Panc1 (cell line): ENCODE measurements at regions not wholly inside any gene's neighbourhood (a gene's known extent, or its start where the extent isn't known, plus 50 kb on each side); places are given as distances from the start of the nearest gene placed in this dataset.

Experiments used
- ATAC-seq: fragments of 200-7000 bp; cut with Tn5 transposase; 2 replicates; pipeline ENCODE4 v1.9.1; 2020; ENCODE audit warnings: mild to moderate bottlenecking, moderate library complexity
- BruUV-seq: library from RNA; stranded (reverse); fragments of 400-500 nt; replicated peaks from 2 replicates; lab custom pipeline; 2021; lab: Mats Ljungman, UMichigan
- CTCF ChIA-PET: fragments of 300-600 bp; sonication (Branson Sonifier 250); formaldehyde crosslinking; loops from one replicate; lab custom pipeline; 2022; ENCODE audit warnings: antibody characterized with exemption; lab: Charles Lee
- POLR2A ChIA-PET: fragments of 300-600 bp; sonication (Branson Sonifier 250); formaldehyde crosslinking; loops from one replicate; lab custom pipeline; 2022; ENCODE audit warnings: antibody characterized with exemption; lab: Charles Lee
- DNase-seq: peaks from one replicate; pipeline ENCODE4 v3.0.0-alpha.2; 2010; ENCODE audit warnings: low read depth, low spot score
- H3K27ac ChIP-seq: 2 replicates; pipeline ENCODE4 v1.5.1; 2011; ENCODE audit warnings: mild to moderate bottlenecking, low read length, inconsistent platforms
- H3K27me3 ChIP-seq: fragments of 200-500 bp; sonication (Bioruptor generic); 2 replicates; pipeline ENCODE4 v1.6.0; 2014; ENCODE audit warnings: low read length, inconsistent platforms; ENCODE audit not compliant: control insufficient read depth, insufficient read depth
- H3K36me3 ChIP-seq: fragments of 200-500 bp; sonication (Bioruptor generic); 2 replicates; pipeline ENCODE4 v1.5.1; 2014; ENCODE audit warnings: inconsistent platforms, mild to moderate bottlenecking, low read length, moderate library complexity; ENCODE audit not compliant: control insufficient read depth, insufficient read depth
- H3K4me1 ChIP-seq: 2 replicates; pipeline ENCODE4 v1.5.1; 2011; ENCODE audit warnings: inconsistent platforms, mild to moderate bottlenecking, low read length, moderate library complexity; ENCODE audit not compliant: control insufficient read depth, insufficient read depth
- H3K4me3 ChIP-seq, 2 experiments: 2 replicates each; pipeline ENCODE4 v1.5.1; 2011 to 2012; ENCODE audit warnings: low read depth in 2 of 2, low read length in 2 of 2, mild to moderate bottlenecking in 2 of 2, inconsistent platforms in 1 of 2, moderate library complexity in 1 of 2
- H3K9me3 ChIP-seq: fragments of 200-500 bp; sonication (Bioruptor generic); 2 replicates; pipeline ENCODE4 v1.5.1; 2014; ENCODE audit warnings: low read depth, mild to moderate bottlenecking, inconsistent platforms, low read length, moderate library complexity; ENCODE audit not compliant: control insufficient read depth, insufficient read depth
- POLR2AphosphoS5 ChIP-seq: IDR thresholded peaks from 2 replicates; pipeline ENCODE4 v1.6.1; 2012; ENCODE audit warnings: mild to moderate bottlenecking, low read depth, low read length, moderate library complexity
- SIN3A ChIP-seq: IDR thresholded peaks from 2 replicates; pipeline ENCODE4 v1.6.1; 2012; ENCODE audit warnings: low read depth, mild to moderate bottlenecking, low read length, moderate library complexity, borderline replicate concordance; ENCODE audit not compliant: insufficient read depth
- TCF7L2 ChIP-seq: IDR thresholded peaks from 2 replicates; pipeline ENCODE4 v1.6.1; 2011; ENCODE audit warnings: mild to moderate bottlenecking, low read depth, low read length, inconsistent platforms
- in situ Hi-C: cut with HindIII; loops from 2 replicates; pipeline ENCODE4 v1.10.0; 2016; ENCODE audit warnings: low sequenced_read_pairs, low pct_unique_long_range_greater_than_20kb
- intact Hi-C: fragments of 100-400 bp; cut with micrococcal nuclease; formaldehyde crosslinking; loops from one replicate; pipeline ENCODE4 v1.10.0; 2022; ENCODE audit not compliant: unreplicated experiment
- TF ChIP-seq, protein P1 (sequence below), 2 experiments: IDR thresholded peaks; 2 replicates each; pipeline ENCODE4 v1.6.1; 2011 to 2012; ENCODE audit warnings: low read depth in 2 of 2, control low read depth in 1 of 2, low read length in 1 of 2, mild to moderate bottlenecking in 1 of 2, moderate library complexity in 1 of 2; ENCODE audit not compliant: insufficient read depth in 1 of 2
- TF ChIP-seq, protein P2 (sequence below): fragments of 450-650 bp; IDR thresholded peaks from 2 replicates; pipeline ENCODE4 v1.5.1; 2017; ENCODE audit warnings: mild to moderate bottlenecking

DNA sequence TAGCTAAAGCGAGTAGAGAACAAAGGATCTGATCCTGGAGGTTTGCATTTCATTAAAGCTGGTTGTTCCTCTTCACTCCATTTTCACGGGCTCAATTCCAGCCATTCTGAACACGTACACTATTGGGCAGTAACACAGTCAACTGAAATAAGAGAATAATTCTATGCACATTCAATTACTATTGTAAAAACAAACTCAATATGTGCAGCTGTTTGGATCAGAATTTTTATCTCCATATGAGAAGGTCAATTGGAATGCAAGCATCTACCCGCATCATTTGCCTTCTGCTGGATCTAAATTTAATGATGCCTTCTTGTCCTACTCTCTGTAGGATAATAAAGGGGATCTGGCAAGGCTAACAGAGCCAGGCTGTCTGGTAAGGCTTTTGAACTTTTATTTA lies 562.8 kb upstream of the CCDC179 start:
- intact Hi-C loops (no loop called here), in situ Hi-C loops (no loop called here)
- DNase-seq (no peak), ATAC-seq (no peak)
- no TSS peak for BruUV-seq
- H3K27ac ChIP-seq, result no peak overlapping the region
- H3K4me1 ChIP-seq, result no peaks in the 10 kb centered on the region
- CTCF ChIA-PET, result no interaction called here
- no peaks in the 10 kb centered on the region for H3K36me3 ChIP-seq
- H3K9me3 ChIP-seq, result no peaks in the 10 kb centered on the region
- no peak overlapping the region for H3K4me3 ChIP-seq
- H3K27me3 ChIP-seq, result no peaks in the 10 kb centered on the region
- TF ChIP-seq, protein P1, sequence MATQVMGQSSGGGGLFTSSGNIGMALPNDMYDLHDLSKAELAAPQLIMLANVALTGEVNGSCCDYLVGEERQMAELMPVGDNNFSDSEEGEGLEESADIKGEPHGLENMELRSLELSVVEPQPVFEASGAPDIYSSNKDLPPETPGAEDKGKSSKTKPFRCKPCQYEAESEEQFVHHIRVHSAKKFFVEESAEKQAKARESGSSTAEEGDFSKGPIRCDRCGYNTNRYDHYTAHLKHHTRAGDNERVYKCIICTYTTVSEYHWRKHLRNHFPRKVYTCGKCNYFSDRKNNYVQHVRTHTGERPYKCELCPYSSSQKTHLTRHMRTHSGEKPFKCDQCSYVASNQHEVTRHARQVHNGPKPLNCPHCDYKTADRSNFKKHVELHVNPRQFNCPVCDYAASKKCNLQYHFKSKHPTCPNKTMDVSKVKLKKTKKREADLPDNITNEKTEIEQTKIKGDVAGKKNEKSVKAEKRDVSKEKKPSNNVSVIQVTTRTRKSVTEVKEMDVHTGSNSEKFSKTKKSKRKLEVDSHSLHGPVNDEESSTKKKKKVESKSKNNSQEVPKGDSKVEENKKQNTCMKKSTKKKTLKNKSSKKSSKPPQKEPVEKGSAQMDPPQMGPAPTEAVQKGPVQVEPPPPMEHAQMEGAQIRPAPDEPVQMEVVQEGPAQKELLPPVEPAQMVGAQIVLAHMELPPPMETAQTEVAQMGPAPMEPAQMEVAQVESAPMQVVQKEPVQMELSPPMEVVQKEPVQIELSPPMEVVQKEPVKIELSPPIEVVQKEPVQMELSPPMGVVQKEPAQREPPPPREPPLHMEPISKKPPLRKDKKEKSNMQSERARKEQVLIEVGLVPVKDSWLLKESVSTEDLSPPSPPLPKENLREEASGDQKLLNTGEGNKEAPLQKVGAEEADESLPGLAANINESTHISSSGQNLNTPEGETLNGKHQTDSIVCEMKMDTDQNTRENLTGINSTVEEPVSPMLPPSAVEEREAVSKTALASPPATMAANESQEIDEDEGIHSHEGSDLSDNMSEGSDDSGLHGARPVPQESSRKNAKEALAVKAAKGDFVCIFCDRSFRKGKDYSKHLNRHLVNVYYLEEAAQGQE (IDR thresholded peaks at IDR 0.05; ENCODE audit: insufficient read depth in 1 of 2, low read depth in 2 of 2, low read length in 1 of 2), result no peak
- no peak for TF ChIP-seq POLR2AphosphoS5
- TF ChIP-seq, protein P2, sequence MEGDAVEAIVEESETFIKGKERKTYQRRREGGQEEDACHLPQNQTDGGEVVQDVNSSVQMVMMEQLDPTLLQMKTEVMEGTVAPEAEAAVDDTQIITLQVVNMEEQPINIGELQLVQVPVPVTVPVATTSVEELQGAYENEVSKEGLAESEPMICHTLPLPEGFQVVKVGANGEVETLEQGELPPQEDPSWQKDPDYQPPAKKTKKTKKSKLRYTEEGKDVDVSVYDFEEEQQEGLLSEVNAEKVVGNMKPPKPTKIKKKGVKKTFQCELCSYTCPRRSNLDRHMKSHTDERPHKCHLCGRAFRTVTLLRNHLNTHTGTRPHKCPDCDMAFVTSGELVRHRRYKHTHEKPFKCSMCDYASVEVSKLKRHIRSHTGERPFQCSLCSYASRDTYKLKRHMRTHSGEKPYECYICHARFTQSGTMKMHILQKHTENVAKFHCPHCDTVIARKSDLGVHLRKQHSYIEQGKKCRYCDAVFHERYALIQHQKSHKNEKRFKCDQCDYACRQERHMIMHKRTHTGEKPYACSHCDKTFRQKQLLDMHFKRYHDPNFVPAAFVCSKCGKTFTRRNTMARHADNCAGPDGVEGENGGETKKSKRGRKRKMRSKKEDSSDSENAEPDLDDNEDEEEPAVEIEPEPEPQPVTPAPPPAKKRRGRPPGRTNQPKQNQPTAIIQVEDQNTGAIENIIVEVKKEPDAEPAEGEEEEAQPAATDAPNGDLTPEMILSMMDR, result no peak
- POLR2A ChIA-PET, result no interaction called here

DNA sequence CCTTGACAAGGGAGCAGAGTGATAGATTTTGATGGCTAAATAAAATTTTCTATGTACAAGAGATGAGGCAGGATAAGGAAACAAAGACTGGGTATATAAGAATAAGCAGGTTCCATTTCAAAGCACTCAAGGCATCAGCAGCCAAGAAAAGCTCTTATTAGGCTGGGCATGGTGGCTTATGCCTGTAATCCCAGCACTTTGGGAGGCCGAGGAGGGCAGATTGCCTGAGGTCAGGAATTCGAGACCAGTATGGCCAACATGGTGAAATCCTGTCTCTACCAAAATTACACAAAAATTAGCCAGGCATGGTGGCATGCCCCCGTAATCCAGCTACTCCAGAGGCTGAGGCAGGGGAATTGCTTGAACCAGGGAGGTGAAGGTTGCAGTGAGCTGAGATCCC lies 563.4 kb upstream of the CCDC179 start:
- TF ChIP-seq, protein P2, result no peak
- no peak for TF ChIP-seq SIN3A
- TF ChIP-seq TCF7L2, result no peak
- TF ChIP-seq POLR2AphosphoS5, result no peak
- TF ChIP-seq, protein P1 (IDR thresholded peaks at IDR 0.05; ENCODE audit: insufficient read depth in 1 of 2, low read depth in 2 of 2, low read length in 1 of 2), result no peak
- no peak for DNase-seq
- Histone ChIP-seq H3K4me1 (no peaks in the 10 kb centered on the region), H3K27me3 (no peaks in the 10 kb centered on the region), H3K27ac (no peak overlapping the region), H3K4me3 (no peak overlapping the region), H3K36me3 (no peaks in the 10 kb centered on the region), H3K9me3 (no peaks in the 10 kb centered on the region)
- intact Hi-C loops, result no loop called here
- ChIA-PET CTCF (no interaction called here), POLR2A (no interaction called here)
- in situ Hi-C loops, result no loop called here
- no peak for ATAC-seq
- BruUV-seq, result no TSS peak
